GM19463 (cell line): ENCODE measurements at regions not wholly inside any gene's neighbourhood (a gene's known extent, or its start where the extent isn't known, plus 50 kb on each side); places are given as distances from the start of the nearest gene placed in this dataset.
"Not testable (repeated sequence)": the region's sequence is repeated elsewhere in the genome, so short reads cannot be mapped to it uniquely, and the experiment has no call there.

Experiments
- ATAC-seq: cut with Tn5 transposase; IDR thresholded peaks from one replicate; pipeline ENCODE4 v1.9.1; 2021; ENCODE audit warnings: mild to moderate bottlenecking, moderate library complexity; ENCODE audit not compliant: unreplicated experiment

- ATAC-seq, result peak; percentile 90
These were observed 439.5 kb downstream of the CCER1 start for GRCh38 chr12:90515199-90516175.

- ATAC-seq, result no peak
These were observed 440.7 kb downstream of the CCER1 start for GRCh38 chr12:90514325-90514724.

GRCh38 chr12:90512518-90512917, 442.5 kb downstream of the CCER1 start:
- ATAC-seq, result no peak

GRCh38 chr12:90510948-90511347, 444.0 kb downstream of the CCER1 start:
- no peak for ATAC-seq

GRCh38 chr12:90504806-90505205, 450.2 kb downstream of the CCER1 start:
- ATAC-seq, result no peak

GRCh38 chr12:90502070-90502469, 452.9 kb downstream of the CCER1 start:
- no peak for ATAC-seq

GRCh38 chr12:90501412-90501811, 453.6 kb downstream of the CCER1 start:
- no peak for ATAC-seq

GRCh38 chr12:90499795-90500194, 455.2 kb downstream of the CCER1 start:
- ATAC-seq, result no peak

- ATAC-seq, result no peak
These were observed 456.9 kb downstream of the CCER1 start for GRCh38 chr12:90497923-90498545.

- no peak for ATAC-seq
These were observed 464.6 kb downstream of the CCER1 start for GRCh38 chr12:90490355-90490754.

- ATAC-seq, result no peak
These were observed 465.8 kb downstream of the CCER1 start for GRCh38 chr12:90489141-90489540.

GRCh38 chr12:90485560-90485959, 469.4 kb downstream of the CCER1 start:
- no peak for ATAC-seq

GRCh38 chr12:90484094-90484493, 470.9 kb downstream of the CCER1 start:
- no peak for ATAC-seq

- no peak for ATAC-seq
These were observed 473.2 kb downstream of the CCER1 start for GRCh38 chr12:90481748-90482147.

GRCh38 chr12:90479237-90479636, 475.7 kb downstream of the CCER1 start:
- ATAC-seq, result no peak

- ATAC-seq, result no peak
These were observed 481.1 kb downstream of the CCER1 start for GRCh38 chr12:90473831-90474230.

GRCh38 chr12:90460681-90461080, 494.3 kb downstream of the CCER1 start:
- ATAC-seq, result no peak

- no peak for ATAC-seq
These were observed 498.7 kb downstream of the CCER1 start for GRCh38 chr12:90456248-90456647.

GRCh38 chr12:90455756-90456155, 499.2 kb downstream of the CCER1 start:
- ATAC-seq, result no peak

GRCh38 chr12:90449611-90450010, 505.4 kb downstream of the CCER1 start:
- no peak for ATAC-seq

GRCh38 chr12:90443466-90443865, 511.5 kb downstream of the CCER1 start:
- not testable (repeated sequence) for ATAC-seq

GRCh38 chr12:90441431-90441830, 513.5 kb downstream of the CCER1 start:
- ATAC-seq, result no peak
